HCT116 (cell line): ENCODE measurements at regions not wholly inside any gene's neighbourhood (a gene's known extent, or its start where the extent isn't known, plus 50 kb on each side); places are given as distances from the start of the nearest gene placed in this dataset.

Source experiments
- ATAC-seq: fragments of 200-7000 bp; cut with Tn5 transposase; 2 replicates; pipeline ENCODE4 v1.9.1; 2020; ENCODE audit warnings: mild to moderate bottlenecking, moderate library complexity
- BruUV-seq: library from RNA; stranded (reverse); fragments of 400-500 nt; replicated peaks from 2 replicates; lab custom pipeline; 2021; lab: Mats Ljungman, UMichigan
- CTCF ChIA-PET: fragments of 300-600 bp; sonication (Branson Sonifier 250); formaldehyde crosslinking; loops from one replicate; lab custom pipeline; 2021; ENCODE audit warnings: antibody characterized with exemption; lab: Charles Lee
- POLR2A ChIA-PET: fragments of 300-600, 350-600 bp; sonication (Branson Sonifier 250); formaldehyde crosslinking; loops from one replicate; lab custom pipeline; 2021; ENCODE audit warnings: antibody characterized with exemption; lab: Charles Lee
- RAD21 ChIA-PET, 2 experiments: fragments of 300-600 bp; sonication (Branson Sonifier 250); formaldehyde crosslinking; loops; one replicate each; lab custom pipeline; 2023; ENCODE audit warnings: low total read pairs in 2 of 2; ENCODE audit not compliant: uncharacterized antibody in 2 of 2, unreplicated experiment in 2 of 2, low non-redundant PET in 1 of 2; lab: Charles Lee
- DNase-seq: peaks from one replicate; pipeline ENCODE4 v3.0.0-alpha.2; 2010; ENCODE audit warnings: low read depth, low spot score
- H2AFZ ChIP-seq: fragments of 200-600 bp; shearing (Covaris generic), sonication (generic); 2 replicates; pipeline ENCODE4 v1.6.1; 2017; ENCODE audit warnings: low read depth, mixed run types, mixed read lengths, antibody characterized with exemption, low read length; ENCODE audit not compliant: poor library complexity, severe bottlenecking
- H3K27ac ChIP-seq: 2 replicates; pipeline ENCODE4 v1.5.1; 2012; ENCODE audit warnings: low read depth, low read length
- H3K27me3 ChIP-seq: fragments of 200-600 bp; sonication (generic); 2 replicates; pipeline ENCODE4 v1.6.1; 2016; ENCODE audit warnings: mixed run types, low read length, mixed read lengths; ENCODE audit not compliant: insufficient read depth
- H3K36me3 ChIP-seq, 2 experiments: fragments of 200-500 bp in 1 of 2; fragments of 200-600 bp in 1 of 2; sonication (Bioruptor generic) in 1 of 2; sonication (generic) in 1 of 2; 2 replicates each; pipeline versions ENCODE4 v1.5.1 to v1.6.1; 2014 to 2016; ENCODE audit warnings: low read length in 2 of 2, inconsistent platforms in 1 of 2, mixed read lengths in 1 of 2, mixed run types in 1 of 2; ENCODE audit not compliant: insufficient read depth in 2 of 2, control insufficient read depth in 1 of 2
- H3K4me1 ChIP-seq, 2 experiments: fragments of 200-600 bp in 1 of 2; sonication (generic) in 1 of 2; 2 replicates each; pipeline versions ENCODE4 v1.5.1 to v1.6.1; 2012 to 2017; ENCODE audit warnings: low read length in 2 of 2, inconsistent platforms in 1 of 2, mild to moderate bottlenecking in 1 of 2, mixed read lengths in 1 of 2, mixed run types in 1 of 2, moderate library complexity in 1 of 2; ENCODE audit not compliant: insufficient read depth in 2 of 2, control insufficient read depth in 1 of 2
- H3K4me2 ChIP-seq: fragments of 200-600 bp; sonication (generic); 2 replicates; pipeline ENCODE4 v1.6.1; 2017; ENCODE audit warnings: mixed run types, low read length, mixed read lengths
- H3K4me3 ChIP-seq, 2 experiments: fragments of 200-600 bp in 1 of 2; sonication (generic) in 1 of 2; replicated peaks in 1 of 2; 2 replicates each; pipeline ENCODE4 v1.5.1; 2011 to 2016; ENCODE audit warnings: low read length in 2 of 2, control low read depth in 1 of 2, low read depth in 1 of 2, mild to moderate bottlenecking in 1 of 2, mixed read lengths in 1 of 2, mixed run types in 1 of 2
- H3K79me2 ChIP-seq: fragments of 200-600 bp; sonication (generic); 2 replicates; pipeline ENCODE4 v1.6.1; 2017; ENCODE audit warnings: mild to moderate bottlenecking, mixed run types, low read length, moderate library complexity, mixed read lengths; ENCODE audit not compliant: insufficient read depth
- H3K9ac ChIP-seq: fragments of 200-600 bp; sonication (generic); 2 replicates; pipeline ENCODE4 v1.6.1; 2016; ENCODE audit warnings: low read length, mixed read lengths
- H3K9me2 ChIP-seq: fragments of 200-600 bp; sonication (generic), shearing (Covaris generic); 2 replicates; pipeline ENCODE4 v1.6.1; 2017; ENCODE audit warnings: mixed run types, mild to moderate bottlenecking, moderate library complexity; ENCODE audit not compliant: insufficient read depth
- H3K9me3 ChIP-seq, 2 experiments: fragments of 200-500 bp in 1 of 2; fragments of 200-600 bp in 1 of 2; sonication (Bioruptor generic) in 1 of 2; sonication (generic) in 1 of 2; 2 replicates each; pipeline ENCODE4 v1.6.1; 2014 to 2017; ENCODE audit warnings: low read length in 2 of 2, mixed read lengths in 2 of 2, inconsistent platforms in 1 of 2, low read depth in 1 of 2, mild to moderate bottlenecking in 1 of 2, mixed run types in 1 of 2, moderate library complexity in 1 of 2; ENCODE audit not compliant: control insufficient read depth in 1 of 2, insufficient read depth in 1 of 2
- H4K20me1 ChIP-seq: fragments of 200-600 bp; sonication (generic), shearing (Covaris generic); 2 replicates; pipeline ENCODE4 v1.6.1; 2017; ENCODE audit warnings: mixed run types, mild to moderate bottlenecking, moderate library complexity; ENCODE audit not compliant: insufficient read depth
- CTCF ChIP-seq, 3 experiments: fragments of 200-600 bp in 1 of 3; sonication (generic) in 1 of 3; IDR thresholded peaks in 2 of 3; conservative IDR thresholded peaks in 1 of 3; 2 replicates each; pipeline ENCODE4 v1.5.1; 2012 to 2017; ENCODE audit warnings: low read depth in 2 of 3, low read length in 2 of 3, antibody characterized with exemption in 1 of 3, borderline replicate concordance in 1 of 3, control low read depth in 1 of 3, mild to moderate bottlenecking in 1 of 3, mixed read lengths in 1 of 3, mixed run types in 1 of 3, moderate library complexity in 1 of 3; ENCODE audit not compliant: insufficient read depth in 1 of 3
- EZH2phosphoT487 ChIP-seq: fragments of 200-600 bp; IDR thresholded peaks from 2 replicates; pipeline ENCODE4 v1.6.1; 2018; ENCODE audit warnings: antibody characterized with exemption, borderline replicate concordance
- FOSL1 ChIP-seq: IDR thresholded peaks from 2 replicates; pipeline ENCODE4 v1.6.1; 2012; ENCODE audit warnings: low read depth
- POLR2AphosphoS5 ChIP-seq: IDR thresholded peaks from 2 replicates; pipeline ENCODE4 v1.6.1; 2011; ENCODE audit warnings: mild to moderate bottlenecking, low read depth, low read length, moderate library complexity
- SRF ChIP-seq: IDR thresholded peaks from 2 replicates; pipeline ENCODE4 v1.6.1; 2012; ENCODE audit warnings: low read depth
- TCF7L2 ChIP-seq: IDR thresholded peaks from 2 replicates; pipeline ENCODE4 v1.7.0; 2011; ENCODE audit warnings: borderline replicate concordance, inconsistent platforms; ENCODE audit not compliant: insufficient read depth, insufficient read length; ENCODE audit errors: extremely low read depth
- intact Hi-C: fragments of 100-400 bp; cut with micrococcal nuclease; formaldehyde crosslinking; loops from 2 replicates; pipeline ENCODE4 v1.10.0; 2022
- TF ChIP-seq, protein P1 (sequence below): IDR thresholded peaks from 2 replicates; pipeline ENCODE4 v1.6.1; 2011; ENCODE audit warnings: mild to moderate bottlenecking, low read length, moderate library complexity; ENCODE audit not compliant: insufficient replicate concordance; ENCODE audit errors: extremely low read depth
- TF ChIP-seq, protein P2 (sequence below): IDR thresholded peaks from 2 replicates; pipeline ENCODE4 v1.6.1; 2012

DNA sequence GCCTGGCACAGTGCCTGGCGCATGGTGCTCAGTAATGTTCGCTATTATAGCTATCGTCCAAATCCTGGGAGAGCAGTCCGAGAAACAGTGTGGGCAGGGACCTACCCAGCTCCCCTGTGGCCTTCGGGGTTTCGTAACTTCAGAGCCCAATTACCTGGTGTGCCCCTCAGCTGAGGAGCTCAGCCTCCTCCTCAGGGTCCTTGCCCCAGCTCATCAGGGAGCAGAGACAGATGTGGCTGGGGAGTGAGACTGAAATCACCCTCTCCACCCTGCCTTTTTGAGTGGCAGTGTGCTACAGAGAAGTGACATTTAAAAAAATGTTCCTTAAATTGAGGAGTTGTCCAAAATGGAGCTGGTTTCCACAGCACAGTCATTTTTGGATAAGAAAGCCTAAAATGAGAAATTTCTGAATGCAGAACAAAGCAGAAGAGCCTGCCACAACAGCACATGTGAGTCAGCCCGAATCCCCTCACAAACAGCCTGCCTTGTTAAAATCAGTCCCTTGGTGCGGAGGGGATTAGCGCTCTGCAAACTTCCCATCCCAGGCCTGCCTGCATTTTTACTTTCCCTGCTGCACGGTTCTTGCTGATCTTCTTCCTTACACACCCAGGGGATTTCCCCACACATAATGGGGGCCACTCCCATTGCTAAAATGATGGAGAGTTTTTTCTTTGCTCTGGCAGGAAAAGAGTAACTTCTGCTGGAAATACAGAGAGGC, 78.1 kb upstream of the PITX1 start:
- Histone ChIP-seq H3K79me2 (no peaks in the 10 kb centered on the region), H3K27ac (no peak overlapping the region), H3K4me3 (no peak overlapping the region), H3K9ac (no peak overlapping the region), H3K36me3 (no peaks in the 10 kb centered on the region)
- no peak for DNase-seq
- TF ChIP-seq CTCF (IDR thresholded peaks at IDR 0.05 in 2 of 3, conservative IDR thresholded peaks at IDR 0.05 in 1 of 3; ENCODE audit: borderline replicate concordance in 1 of 3, insufficient read depth in 1 of 3, low read depth in 2 of 3, low read length in 2 of 3) (no peak), FOSL1 (no peak), TCF7L2 (no peak), SRF (no peak), POLR2AphosphoS5 (no peak), EZH2phosphoT487 (no peak)
- TF ChIP-seq, protein P1, sequence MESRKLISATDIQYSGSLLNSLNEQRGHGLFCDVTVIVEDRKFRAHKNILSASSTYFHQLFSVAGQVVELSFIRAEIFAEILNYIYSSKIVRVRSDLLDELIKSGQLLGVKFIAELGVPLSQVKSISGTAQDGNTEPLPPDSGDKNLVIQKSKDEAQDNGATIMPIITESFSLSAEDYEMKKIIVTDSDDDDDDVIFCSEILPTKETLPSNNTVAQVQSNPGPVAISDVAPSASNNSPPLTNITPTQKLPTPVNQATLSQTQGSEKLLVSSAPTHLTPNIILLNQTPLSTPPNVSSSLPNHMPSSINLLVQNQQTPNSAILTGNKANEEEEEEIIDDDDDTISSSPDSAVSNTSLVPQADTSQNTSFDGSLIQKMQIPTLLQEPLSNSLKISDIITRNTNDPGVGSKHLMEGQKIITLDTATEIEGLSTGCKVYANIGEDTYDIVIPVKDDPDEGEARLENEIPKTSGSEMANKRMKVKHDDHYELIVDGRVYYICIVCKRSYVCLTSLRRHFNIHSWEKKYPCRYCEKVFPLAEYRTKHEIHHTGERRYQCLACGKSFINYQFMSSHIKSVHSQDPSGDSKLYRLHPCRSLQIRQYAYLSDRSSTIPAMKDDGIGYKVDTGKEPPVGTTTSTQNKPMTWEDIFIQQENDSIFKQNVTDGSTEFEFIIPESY = no peak
- TF ChIP-seq, protein P2, sequence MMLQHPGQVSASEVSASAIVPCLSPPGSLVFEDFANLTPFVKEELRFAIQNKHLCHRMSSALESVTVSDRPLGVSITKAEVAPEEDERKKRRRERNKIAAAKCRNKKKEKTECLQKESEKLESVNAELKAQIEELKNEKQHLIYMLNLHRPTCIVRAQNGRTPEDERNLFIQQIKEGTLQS = no peak
- TF ChIP-seq, all 23 proteins: peak for 0
- CTCF ChIA-PET = no interaction called here
- ATAC-seq = no peak
- Histone ChIP-seq H3K9me3 (no peaks in the 10 kb centered on the region), H3K4me1 (peaks cover 0 to 15% of the 10 kb centered on the region in 2 experiments; a peak in 1 of 4 replicates), H3K9me2 (no peaks in the 10 kb centered on the region), H4K20me1 (no peaks in the 10 kb centered on the region), H3K27me3 (no peaks in the 10 kb centered on the region), H2AFZ (no peak overlapping the region), H3K4me2 (no peak overlapping the region)
- RAD21 ChIA-PET = no interaction called here
- POLR2A ChIA-PET = no interaction called here
- BruUV-seq = no TSS peak
- intact Hi-C loops = no loop called here
